GM12878 (cell line): ENCODE measurements at regions not wholly inside any gene's neighbourhood (a gene's known extent, or its start where the extent isn't known, plus 50 kb on each side); places are given as distances from the start of the nearest gene placed in this dataset.

Experiments
- BHLHE40 ChIP-seq, 2 experiments: fragments of 450-650 bp in 1 of 2; IDR thresholded peaks; 2 replicates each; pipeline ENCODE4 v1.6.1; 2011 to 2017; ENCODE audit warnings: low read depth in 2 of 2, borderline replicate concordance in 1 of 2, improper control_type of control experiment in 1 of 2, low read length in 1 of 2, mild to moderate bottlenecking in 1 of 2
- BRCA1 ChIP-seq: IDR thresholded peaks from 2 replicates; pipeline ENCODE4 v1.6.1; 2011; ENCODE audit warnings: low read depth, low read length, improper control_type of control experiment
- CBFB ChIP-seq: IDR thresholded peaks from 2 replicates; pipeline ENCODE4 v1.6.1; 2016; ENCODE audit warnings: antibody characterized with exemption, low read depth
- CHD2 ChIP-seq: IDR thresholded peaks from 2 replicates; pipeline ENCODE4 v1.6.1; 2011; ENCODE audit warnings: low read depth, low read length, improper control_type of control experiment, borderline replicate concordance
- CREB1 ChIP-seq: IDR thresholded peaks from 2 replicates; pipeline ENCODE4 v1.6.1; 2012; ENCODE audit warnings: low read depth, mild to moderate bottlenecking, inconsistent platforms
- CTCF ChIP-seq, 3 experiments: IDR thresholded peaks in 2 of 3; conservative IDR thresholded peaks in 1 of 3; 2 replicates each; pipeline ENCODE4 v1.5.1; 2011; ENCODE audit warnings: low read depth in 3 of 3, low read length in 3 of 3, mild to moderate bottlenecking in 3 of 3, control low read depth in 2 of 3, moderate library complexity in 2 of 3, inconsistent platforms in 1 of 3, mixed read lengths in 1 of 3; ENCODE audit not compliant: control insufficient read depth in 2 of 3, insufficient read depth in 1 of 3; ENCODE audit errors: extremely low read depth in 1 of 3
- CUX1 ChIP-seq: IDR thresholded peaks from 2 replicates; pipeline ENCODE4 v1.6.1; 2012; ENCODE audit warnings: improper control_type of control experiment, low read depth, low read length; ENCODE audit not compliant: insufficient replicate concordance
- EGR1 ChIP-seq, 2 experiments: IDR thresholded peaks; 1 replicate in 1 of 2; 2 replicates in 1 of 2; pipeline ENCODE4 v1.6.1; 2011 to 2012; ENCODE audit warnings: low read depth in 2 of 2, low read length in 2 of 2, borderline replicate concordance in 1 of 2, mild to moderate bottlenecking in 1 of 2, moderate library complexity in 1 of 2
- MAX ChIP-seq: IDR thresholded peaks from 2 replicates; pipeline ENCODE4 v1.6.1; 2012; ENCODE audit warnings: low read depth, low read length, improper control_type of control experiment
- NFYB ChIP-seq: IDR thresholded peaks from 2 replicates; pipeline ENCODE4 v1.6.1; 2011; ENCODE audit warnings: low read depth, mild to moderate bottlenecking, low read length, improper control_type of control experiment, moderate library complexity; ENCODE audit not compliant: insufficient read depth
- PKNOX1 ChIP-seq: fragments of 450-650 bp; IDR thresholded peaks from 2 replicates; pipeline ENCODE4 v1.6.1; 2016; ENCODE audit warnings: mild to moderate bottlenecking
- POLR2A ChIP-seq: IDR thresholded peaks from 2 replicates; pipeline ENCODE4 v1.6.1; 2011; ENCODE audit warnings: low read depth, mild to moderate bottlenecking, low read length
- POLR2AphosphoS5 ChIP-seq: IDR thresholded peaks from 2 replicates; pipeline ENCODE4 v1.6.1; 2011; ENCODE audit warnings: mild to moderate bottlenecking, low read length, inconsistent platforms

- TF ChIP-seq PKNOX1 (no peak), CREB1 (no peak), BHLHE40 (IDR thresholded peaks at IDR 0.05; ENCODE audit: borderline replicate concordance in 1 of 2, low read depth in 2 of 2, low read length in 1 of 2) (no peak), NFYB (no peak), CBFB (no peak), MAX (no peak), EGR1 (IDR thresholded peaks at IDR 0.05; ENCODE audit: borderline replicate concordance in 1 of 2, low read depth in 2 of 2, low read length in 2 of 2) (no peak), CHD2 (no peak), BRCA1 (no peak), POLR2A (no peak), CUX1 (no peak), CTCF (IDR thresholded peaks at IDR 0.05 in 2 of 3, conservative IDR thresholded peaks at IDR 0.05 in 1 of 3; ENCODE audit: control insufficient read depth in 2 of 3, extremely low read depth in 1 of 3, insufficient read depth in 1 of 3, low read depth in 3 of 3, low read length in 3 of 3) (no peak), POLR2AphosphoS5 (no peak)
These were observed 152.0 kb downstream of the NDUFA12 start for GRCh38 chr12:94851396-94852028.
